ENCODE measurements at regions not wholly inside any gene's neighbourhood (a gene's known extent, or its start where the extent isn't known, plus 50 kb on each side); places are given as distances from the start of the nearest gene placed in this dataset.

GRCh38 chr4:13267091-13267490 is 217.0 kb downstream of the RAB28 start:
- DNase-seq (ENCODE audit: extremely low spot score, unreplicated experiment) = no peak

GRCh38 chr4:13266687-13267086 is 217.5 kb downstream of the RAB28 start:
- H3K27ac Mint-ChIP-seq = no peak overlapping the region
- H3K4me1 Mint-ChIP-seq (ENCODE audit: unreplicated experiment) = peaks cover 20% of the 10 kb centered on the region
- peaks cover 10% of the 10 kb centered on the region for H3K36me3 Mint-ChIP-seq
- no peak for DNase-seq (ENCODE audit: extremely low spot score, unreplicated experiment)
- no peaks in the 10 kb centered on the region for H3K27me3 Mint-ChIP-seq
- no peaks in the 10 kb centered on the region for H3K9me3 Mint-ChIP-seq
- no peak overlapping the region for H3K4me3 Mint-ChIP-seq
- TF ChIP-seq, protein P1, sequence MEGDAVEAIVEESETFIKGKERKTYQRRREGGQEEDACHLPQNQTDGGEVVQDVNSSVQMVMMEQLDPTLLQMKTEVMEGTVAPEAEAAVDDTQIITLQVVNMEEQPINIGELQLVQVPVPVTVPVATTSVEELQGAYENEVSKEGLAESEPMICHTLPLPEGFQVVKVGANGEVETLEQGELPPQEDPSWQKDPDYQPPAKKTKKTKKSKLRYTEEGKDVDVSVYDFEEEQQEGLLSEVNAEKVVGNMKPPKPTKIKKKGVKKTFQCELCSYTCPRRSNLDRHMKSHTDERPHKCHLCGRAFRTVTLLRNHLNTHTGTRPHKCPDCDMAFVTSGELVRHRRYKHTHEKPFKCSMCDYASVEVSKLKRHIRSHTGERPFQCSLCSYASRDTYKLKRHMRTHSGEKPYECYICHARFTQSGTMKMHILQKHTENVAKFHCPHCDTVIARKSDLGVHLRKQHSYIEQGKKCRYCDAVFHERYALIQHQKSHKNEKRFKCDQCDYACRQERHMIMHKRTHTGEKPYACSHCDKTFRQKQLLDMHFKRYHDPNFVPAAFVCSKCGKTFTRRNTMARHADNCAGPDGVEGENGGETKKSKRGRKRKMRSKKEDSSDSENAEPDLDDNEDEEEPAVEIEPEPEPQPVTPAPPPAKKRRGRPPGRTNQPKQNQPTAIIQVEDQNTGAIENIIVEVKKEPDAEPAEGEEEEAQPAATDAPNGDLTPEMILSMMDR (conservative IDR thresholded peaks at IDR 0.05) = no peak

More at GRCh38 chr4:13267091-13267490, 217.0 kb downstream of the RAB28 start:
- Mint-ChIP-seq H3K4me3 (no peak overlapping the region), H3K9me3 (no peaks in the 10 kb centered on the region), H3K4me1 (ENCODE audit: unreplicated experiment) (peaks cover 16% of the 10 kb centered on the region), H3K27me3 (no peaks in the 10 kb centered on the region), H3K27ac (no peak overlapping the region), H3K36me3 (peaks cover 10% of the 10 kb centered on the region)
- TF ChIP-seq, protein P1 (conservative IDR thresholded peaks at IDR 0.05) = no peak

GRCh38 chr4:13263967-13264525 is 220.1 kb downstream of the RAB28 start:
- Mint-ChIP-seq H3K27me3 (no peaks in the 10 kb centered on the region), H3K27ac (no peak overlapping the region), H3K4me3 (no peak overlapping the region), H3K36me3 (peaks cover 4% of the 10 kb centered on the region), H3K9me3 (no peaks in the 10 kb centered on the region), H3K4me1 (ENCODE audit: unreplicated experiment) (peaks cover 30% of the 10 kb centered on the region)
- no peak for DNase-seq (ENCODE audit: extremely low spot score, unreplicated experiment)
- TF ChIP-seq, protein P1 (conservative IDR thresholded peaks at IDR 0.05) = no peak

- H3K27me3 Mint-ChIP-seq = no peaks in the 10 kb centered on the region
Observed at GRCh38 chr4:13262816-13263215, 221.3 kb downstream of the RAB28 start.

DNA sequence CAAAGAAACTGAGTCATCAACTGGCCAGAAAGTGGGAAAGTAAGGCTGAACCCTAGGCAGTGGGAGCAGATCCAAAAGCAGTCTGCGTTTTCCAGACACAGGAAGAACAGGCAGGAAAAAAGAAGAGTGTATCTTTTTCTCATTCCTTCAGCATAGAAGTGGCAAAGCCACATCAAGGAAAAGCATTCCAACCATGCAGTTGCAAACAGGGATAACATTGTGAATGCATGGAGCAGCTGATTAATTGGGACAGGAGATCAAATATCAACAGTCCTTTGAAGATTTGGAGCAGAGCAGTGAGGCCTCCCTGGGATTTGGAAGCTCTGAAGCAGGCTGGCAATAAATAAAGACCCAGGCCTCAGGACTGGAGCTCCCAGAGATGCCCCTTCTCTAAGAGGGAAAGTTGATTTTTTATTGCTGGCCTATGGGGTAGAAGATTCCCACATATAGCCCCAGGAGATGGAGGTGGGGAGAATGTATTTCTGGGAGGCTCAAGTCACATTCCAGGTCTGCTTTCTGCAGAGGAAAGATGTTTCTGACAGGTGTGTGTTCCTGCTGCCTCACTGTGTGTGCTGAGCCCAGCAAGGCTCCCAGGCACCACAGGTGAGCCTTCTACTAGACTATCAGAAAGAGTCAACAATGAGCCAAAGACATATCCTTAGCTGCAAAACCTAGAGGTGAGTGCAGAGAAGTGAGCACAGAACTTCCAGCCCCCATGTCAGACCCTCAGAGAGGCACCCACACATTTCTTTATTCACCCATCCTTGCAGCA is 222.5 kb downstream of the RAB28 start:
- Mint-ChIP-seq H3K27me3 (no peaks in the 10 kb centered on the region), H3K4me1 (ENCODE audit: unreplicated experiment) (peaks cover 30% of the 10 kb centered on the region), H3K27ac (no peak overlapping the region), H3K9me3 (no peaks in the 10 kb centered on the region), H3K36me3 (peaks cover 4% of the 10 kb centered on the region), H3K4me3 (peak overlapping the region; percentile 2)
- TF ChIP-seq, protein P1 (conservative IDR thresholded peaks at IDR 0.05) = no peak
- no peak for DNase-seq (ENCODE audit: extremely low spot score, unreplicated experiment)

More at GRCh38 chr4:13262816-13263215, 221.3 kb downstream of the RAB28 start:
- H3K4me1 Mint-ChIP-seq (ENCODE audit: unreplicated experiment) = peaks cover 30% of the 10 kb centered on the region
- no peak overlapping the region for H3K4me3 Mint-ChIP-seq
- peaks cover 4% of the 10 kb centered on the region for H3K36me3 Mint-ChIP-seq
- no peak overlapping the region for H3K27ac Mint-ChIP-seq
- no peak for DNase-seq (ENCODE audit: extremely low spot score, unreplicated experiment)
- no peaks in the 10 kb centered on the region for H3K9me3 Mint-ChIP-seq
- TF ChIP-seq, protein P1 (conservative IDR thresholded peaks at IDR 0.05) = no peak

Measured in type B pancreatic cell (in vitro differentiated cells).